ENCODE measurements at regions not wholly inside any gene's neighbourhood (a gene's known extent, or its start where the extent isn't known, plus 50 kb on each side); places are given as distances from the start of the nearest gene placed in this dataset.
"Not testable (repeated sequence)": the region's sequence is repeated elsewhere in the genome, so short reads cannot be mapped to it uniquely, and the experiment has no call there.

DNA sequence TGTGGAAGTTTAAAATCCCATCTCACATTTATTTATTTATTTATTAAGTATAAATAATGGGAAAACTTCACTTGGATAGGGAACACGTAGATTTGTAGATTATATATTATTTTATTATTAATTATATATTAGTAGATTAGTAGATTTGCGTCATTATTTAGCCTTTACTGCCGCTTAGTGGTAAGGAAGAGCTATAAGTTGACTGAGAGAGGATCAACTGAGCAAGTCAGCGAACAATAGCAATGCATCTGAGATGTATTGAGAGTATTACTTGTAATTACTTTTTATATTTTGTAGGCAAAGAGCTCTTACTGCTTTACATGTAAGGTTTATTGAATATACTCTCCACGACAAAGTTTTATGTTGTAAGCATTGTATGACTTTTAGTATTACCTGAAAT is 244.5 kb upstream of the ANKRD30A start:
- no peak for DNase-seq (ENCODE audit: low spot score)

- no peak for DNase-seq (ENCODE audit: low spot score)
Measured at GRCh38 chr10:36872702-36873393, 252.6 kb upstream of the ANKRD30A start.

DNA sequence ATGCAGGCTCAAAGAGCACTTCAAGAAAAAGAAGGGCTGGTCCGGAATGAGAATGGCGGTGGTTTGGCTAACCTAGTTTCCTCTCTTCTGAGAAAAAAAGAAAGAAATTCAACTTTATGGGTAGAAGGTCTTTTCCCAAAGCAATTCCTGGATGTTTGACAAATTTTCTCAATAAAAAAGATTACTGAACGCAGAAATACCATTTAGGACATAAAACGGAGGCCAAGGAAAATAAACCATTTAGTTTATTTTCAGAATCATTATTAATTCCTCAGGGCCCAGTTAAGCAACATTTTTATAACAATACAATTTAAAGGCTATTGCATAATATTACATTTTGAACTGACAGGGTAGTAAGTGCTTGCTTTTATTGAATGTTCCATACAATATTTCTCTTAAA is 284.6 kb upstream of the ANKRD30A start:
- DNase-seq (ENCODE audit: low spot score): no peak

DNA sequence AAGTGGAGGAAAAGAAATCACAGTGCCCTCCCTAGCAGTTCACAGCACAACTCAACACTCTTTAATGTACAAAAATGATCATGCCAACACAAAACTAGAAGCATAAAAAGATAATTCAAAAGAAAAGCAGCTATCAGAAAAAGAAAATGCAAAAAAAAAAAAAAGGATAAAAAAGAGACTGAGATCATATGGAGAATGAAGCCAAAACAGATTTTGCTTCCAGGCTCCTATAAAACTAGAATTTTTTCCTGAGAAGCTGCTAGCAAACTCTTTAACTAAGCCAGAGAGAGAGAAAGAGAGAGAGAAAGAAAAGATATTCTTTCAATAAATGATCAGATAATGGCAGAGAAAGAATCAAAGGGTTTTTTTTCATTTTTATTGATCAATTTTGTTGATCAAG is 288.0 kb upstream of the ANKRD30A start:
- DNase-seq (ENCODE audit: low spot score): no peak

DNA sequence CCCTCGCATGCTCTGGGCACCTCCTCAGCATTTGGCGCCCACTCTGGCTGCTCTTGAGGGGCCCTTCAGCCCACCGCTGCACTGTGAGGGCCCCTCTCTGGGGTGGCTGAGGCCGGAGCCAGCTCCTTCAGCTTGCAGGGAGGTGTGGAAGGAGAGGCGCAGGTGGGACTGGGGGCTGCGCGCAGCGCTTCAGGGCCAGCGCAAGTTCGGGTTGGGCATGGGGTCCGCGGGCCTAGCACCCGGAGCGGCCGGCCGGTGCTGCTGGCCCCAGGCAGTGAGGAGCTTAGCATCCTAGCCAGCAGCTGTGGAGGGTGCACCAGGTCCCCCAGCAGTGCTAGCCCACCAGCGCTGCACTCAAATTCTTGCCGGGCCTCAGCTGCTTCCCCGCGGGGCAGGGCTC is 305.6 kb upstream of the ANKRD30A start:
- no peak for DNase-seq (ENCODE audit: low spot score)

GRCh38 chr10:36817898-36818297 is 307.5 kb upstream of the ANKRD30A start:
- DNase-seq (ENCODE audit: low spot score): peak; percentile 13

DNA sequence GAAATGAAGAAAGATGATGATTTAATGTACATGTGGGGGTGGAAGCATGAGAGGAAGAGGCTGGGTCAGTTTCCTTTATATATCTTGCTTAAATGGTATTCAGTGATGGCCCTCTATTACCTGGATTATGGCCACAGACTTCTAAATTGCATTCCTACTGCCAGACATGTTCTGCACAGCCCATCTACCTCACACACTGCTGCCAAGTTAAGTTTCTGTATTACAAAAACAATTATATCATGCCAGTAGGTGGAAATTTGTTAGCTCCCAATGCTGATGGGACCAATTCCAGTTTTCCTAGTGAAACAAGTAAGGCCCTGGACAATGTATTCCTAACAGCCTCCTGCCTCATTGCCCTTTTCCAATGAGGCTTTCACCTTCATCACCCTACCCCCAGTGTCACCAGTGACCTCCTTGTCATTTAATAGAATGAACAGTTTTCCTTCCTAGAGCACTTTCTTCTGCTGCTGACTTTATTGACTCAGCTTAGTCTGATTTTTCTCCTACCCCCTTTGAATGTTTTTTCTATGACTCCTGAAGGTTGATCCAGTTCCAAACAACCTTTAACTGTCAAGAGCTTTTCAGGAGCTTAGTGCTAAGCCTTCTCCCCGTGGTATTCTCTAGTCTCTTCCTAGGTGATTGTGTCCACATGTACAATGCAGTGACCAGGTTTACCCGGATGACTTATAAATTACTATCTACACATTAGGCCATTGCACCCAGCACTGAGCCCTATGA is 316.6 kb upstream of the ANKRD30A start:
- DNase-seq (ENCODE audit: low spot score): no peak

DNA sequence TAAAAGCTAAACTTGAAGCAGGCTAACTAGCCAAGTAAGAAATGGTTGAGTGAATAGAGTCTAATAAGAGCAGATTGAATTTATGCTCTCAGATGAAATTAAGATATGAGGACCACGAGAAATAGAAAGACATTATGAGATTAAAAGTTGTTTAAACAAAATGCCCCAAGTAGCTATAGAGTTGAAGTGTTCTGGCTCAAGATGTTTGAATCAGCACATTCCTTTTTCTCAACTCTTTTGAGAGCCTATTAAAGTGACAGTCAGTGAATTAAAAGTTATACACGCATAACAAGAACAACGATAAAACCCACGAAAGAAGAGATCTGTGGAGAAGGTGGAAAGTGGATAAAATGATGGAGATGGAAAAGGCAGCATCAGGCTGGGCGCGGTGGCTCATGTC is 322.2 kb upstream of the ANKRD30A start:
- DNase-seq (ENCODE audit: low spot score): no peak

GRCh38 chr10:36802490-36803153 is 322.8 kb upstream of the ANKRD30A start:
- peak; percentile 70 for DNase-seq (ENCODE audit: low spot score)

- DNase-seq (ENCODE audit: low spot score): no peak
Measured at GRCh38 chr10:36801660-36802059, 323.7 kb upstream of the ANKRD30A start.

GRCh38 chr10:36794981-36795380 is 330.4 kb upstream of the ANKRD30A start:
- no peak for DNase-seq (ENCODE audit: low spot score)

GRCh38 chr10:36789974-36790373 is 335.4 kb upstream of the ANKRD30A start:
- DNase-seq (ENCODE audit: low spot score): no peak

GRCh38 chr10:36788152-36788551 is 337.2 kb upstream of the ANKRD30A start:
- no peak for DNase-seq (ENCODE audit: low spot score)

- no peak for DNase-seq (ENCODE audit: low spot score)
Measured at GRCh38 chr10:36783400-36783799, 342.0 kb upstream of the ANKRD30A start.

DNA sequence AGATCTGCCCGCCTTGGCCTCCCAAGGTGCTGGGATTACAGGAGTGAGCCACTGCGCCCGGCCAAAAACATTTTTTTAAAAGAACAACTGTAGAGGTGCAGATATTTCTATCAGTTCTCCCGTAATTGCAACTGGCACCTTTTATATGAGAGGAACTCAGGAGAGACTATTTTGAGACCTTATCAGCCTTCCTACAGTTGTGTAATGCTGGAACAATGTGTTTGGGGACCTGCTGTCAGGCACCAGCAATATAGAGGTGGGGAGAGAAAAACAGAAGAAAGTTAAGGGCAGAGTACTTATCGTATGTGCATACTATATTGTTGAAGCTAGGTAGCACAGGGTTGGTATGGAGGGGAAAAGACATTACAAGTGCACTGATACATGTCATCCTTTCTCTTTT is 343.8 kb upstream of the ANKRD30A start:
- no peak for DNase-seq (ENCODE audit: low spot score)

DNA sequence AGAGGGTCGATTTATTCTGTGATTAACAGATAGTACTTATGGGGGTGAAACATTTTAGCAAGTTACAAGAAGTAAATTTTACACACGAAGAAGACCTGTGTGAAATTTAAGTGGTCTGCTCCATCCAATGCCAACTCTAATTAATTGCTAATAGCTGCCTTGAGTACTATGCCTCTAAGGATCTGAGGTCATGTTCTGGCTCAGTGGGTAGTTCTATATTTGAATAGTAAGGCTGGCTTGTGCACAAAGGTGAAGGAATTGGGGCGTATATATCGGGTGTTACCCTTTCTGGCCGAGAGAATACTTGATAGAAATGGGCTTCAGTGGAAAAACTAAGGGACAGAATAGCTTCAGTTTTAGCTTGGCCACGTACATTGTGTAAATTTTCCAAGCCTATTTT is 345.2 kb upstream of the ANKRD30A start:
- DNase-seq (ENCODE audit: low spot score): no peak

- peak; percentile 59 for DNase-seq (ENCODE audit: low spot score)
Measured at GRCh38 chr10:36779238-36779846, 346.1 kb upstream of the ANKRD30A start.

- DNase-seq (ENCODE audit: low spot score): no peak
Measured at GRCh38 chr10:36778651-36779050, 346.7 kb upstream of the ANKRD30A start.

- no peak for DNase-seq (ENCODE audit: low spot score)
Measured at GRCh38 chr10:36773652-36774051, 351.7 kb upstream of the ANKRD30A start.

- DNase-seq (ENCODE audit: low spot score): no peak
Measured at GRCh38 chr10:36771725-36772124, 353.7 kb upstream of the ANKRD30A start.

DNA sequence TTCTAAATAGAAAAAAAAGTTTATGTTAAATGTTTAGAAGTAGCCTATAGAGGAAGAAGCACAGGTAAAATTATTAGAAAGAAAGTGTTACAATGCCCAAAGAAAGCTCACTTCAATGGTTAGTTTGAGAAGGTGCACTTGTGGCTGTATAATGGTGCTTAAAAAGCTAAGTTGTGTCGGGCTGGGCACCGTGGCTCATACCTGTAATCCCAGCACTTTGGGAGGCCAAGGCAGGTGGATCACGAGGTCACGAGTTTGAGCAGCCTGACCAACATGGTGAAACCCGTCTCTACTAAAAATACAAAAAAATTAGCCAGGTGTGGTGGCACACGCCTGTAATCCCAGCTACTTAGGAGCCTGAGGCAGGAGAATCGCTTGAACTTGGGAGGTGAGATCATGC is 355.7 kb upstream of the ANKRD30A start:
- DNase-seq (ENCODE audit: low spot score): not testable (repeated sequence)

DNA sequence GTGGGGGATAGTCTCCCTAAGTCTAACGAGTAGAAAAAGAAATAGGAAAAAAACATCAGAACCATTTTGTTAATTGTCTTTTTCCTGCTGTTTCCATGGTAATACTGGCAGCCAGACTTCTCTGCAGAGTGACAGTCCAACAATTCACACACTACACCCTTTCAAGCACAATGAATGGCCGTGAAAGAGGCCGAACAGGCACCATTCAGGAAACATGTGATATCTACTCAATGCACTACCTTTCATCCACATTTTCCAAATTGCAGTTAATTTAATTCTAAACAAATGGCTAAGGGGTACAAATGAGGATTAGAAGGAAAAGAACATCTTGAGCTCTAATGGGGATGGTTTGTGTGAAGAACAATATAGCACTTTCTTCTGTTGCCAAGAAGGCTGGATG is 358.5 kb upstream of the ANKRD30A start:
- no peak for DNase-seq (ENCODE audit: low spot score)
